HG03045 (cell line): ENCODE measurements at regions not wholly inside any gene's neighbourhood (a gene's known extent, or its start where the extent isn't known, plus 50 kb on each side); places are given as distances from the start of the nearest gene placed in this dataset.
"Not testable (repeated sequence)": the region's sequence is repeated elsewhere in the genome, so short reads cannot be mapped to it uniquely, and the experiment has no call there.

Experiments
- ATAC-seq: cut with Tn5 transposase; IDR thresholded peaks from one replicate; pipeline ENCODE4 v1.9.1; 2021; ENCODE audit warnings: mild to moderate bottlenecking, moderate library complexity; ENCODE audit not compliant: unreplicated experiment

GRCh38 chr5:101091902-101092301 is 188.8 kb upstream of the ST8SIA4 start:
- ATAC-seq: no peak

DNA sequence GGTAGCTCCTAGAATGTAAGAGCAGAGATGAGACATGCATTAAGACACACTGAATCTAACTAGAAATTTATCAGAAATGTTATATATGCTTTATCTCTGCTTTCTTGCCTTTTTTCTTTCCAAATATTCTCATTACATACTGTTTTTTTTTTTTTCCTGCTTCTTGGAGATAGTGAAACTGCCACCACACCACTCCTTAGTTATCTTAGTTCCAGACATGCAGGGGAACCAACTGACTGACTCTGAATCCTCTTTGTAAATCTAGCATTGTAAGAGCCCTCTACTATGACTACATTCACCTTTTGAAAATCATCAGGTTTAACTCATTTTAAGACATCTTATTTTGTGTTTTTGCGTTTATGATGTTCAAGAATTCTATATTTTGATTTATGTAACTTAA is 181.3 kb upstream of the ST8SIA4 start:
- no peak for ATAC-seq

DNA sequence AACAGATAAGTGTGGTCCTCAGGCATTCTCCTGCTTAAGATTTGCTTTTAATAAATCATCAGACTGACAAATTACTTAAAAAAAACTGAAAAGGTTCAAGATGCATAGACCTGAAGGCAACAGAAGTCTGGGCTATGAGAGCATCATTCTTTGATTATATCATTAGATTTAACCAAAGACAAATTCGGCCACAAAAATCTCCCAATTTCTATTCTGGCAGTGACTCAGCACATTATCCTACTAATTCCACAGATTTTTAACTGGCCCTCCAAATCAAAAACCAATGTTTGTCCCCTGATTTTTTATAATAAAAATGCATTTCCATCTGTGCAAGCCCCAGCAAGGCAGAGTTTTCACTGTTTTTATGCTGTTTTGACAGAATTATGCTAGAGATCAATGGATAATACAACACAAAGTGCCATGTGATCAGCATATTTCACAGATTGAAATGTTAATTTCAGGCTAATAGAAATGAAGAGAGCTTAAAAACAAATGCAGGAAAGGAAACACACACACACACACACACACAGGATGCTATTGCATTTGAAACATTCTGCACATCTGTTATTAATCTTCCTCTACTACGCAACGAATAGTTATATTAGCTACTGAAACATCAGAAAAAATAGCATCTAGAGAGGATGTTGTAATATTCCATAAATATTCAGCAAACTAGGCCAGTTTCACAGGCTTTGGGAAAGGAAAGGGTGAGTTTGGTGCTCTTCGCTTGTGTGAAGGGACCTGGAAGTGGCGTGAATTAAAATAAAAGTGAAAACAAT is 177.6 kb upstream of the ST8SIA4 start:
- ATAC-seq: no peak

DNA sequence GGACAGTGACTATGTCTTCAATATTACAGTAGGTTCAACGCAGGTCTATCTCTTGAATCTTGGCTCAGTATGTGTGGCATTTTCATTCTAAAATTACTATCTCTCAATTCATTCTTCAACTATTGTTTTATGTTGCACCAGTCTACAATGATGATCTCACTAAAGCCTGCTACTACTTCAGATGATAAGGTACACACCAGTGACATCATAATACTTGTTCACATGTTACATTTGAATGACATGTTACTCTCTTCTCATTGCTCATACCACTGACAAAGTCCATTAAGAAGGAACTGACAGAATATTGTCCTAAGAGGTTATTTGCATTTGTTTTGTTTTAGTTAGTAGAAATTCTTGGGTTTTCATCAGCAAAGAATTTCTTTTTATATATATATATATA is 165.2 kb upstream of the ST8SIA4 start:
- ATAC-seq: no peak

DNA sequence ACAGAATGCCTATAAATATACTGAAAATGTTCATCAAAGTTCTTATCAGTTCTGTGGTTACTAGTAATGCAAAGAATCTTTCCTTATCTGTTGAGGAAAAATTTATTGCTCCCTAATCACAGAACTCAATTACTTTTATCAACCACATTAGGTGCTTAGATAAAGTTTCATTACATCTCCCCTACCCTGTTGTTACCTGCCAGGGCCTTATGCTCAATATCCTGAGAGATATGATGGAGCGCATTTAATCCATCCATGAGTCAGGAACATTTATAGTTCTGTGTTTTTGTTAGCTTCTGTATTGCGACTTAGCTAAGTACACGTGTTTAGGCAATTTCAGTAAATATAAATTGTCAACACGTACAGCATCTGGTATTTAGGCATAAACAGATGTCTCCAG is 164.3 kb upstream of the ST8SIA4 start:
- ATAC-seq: no peak

DNA sequence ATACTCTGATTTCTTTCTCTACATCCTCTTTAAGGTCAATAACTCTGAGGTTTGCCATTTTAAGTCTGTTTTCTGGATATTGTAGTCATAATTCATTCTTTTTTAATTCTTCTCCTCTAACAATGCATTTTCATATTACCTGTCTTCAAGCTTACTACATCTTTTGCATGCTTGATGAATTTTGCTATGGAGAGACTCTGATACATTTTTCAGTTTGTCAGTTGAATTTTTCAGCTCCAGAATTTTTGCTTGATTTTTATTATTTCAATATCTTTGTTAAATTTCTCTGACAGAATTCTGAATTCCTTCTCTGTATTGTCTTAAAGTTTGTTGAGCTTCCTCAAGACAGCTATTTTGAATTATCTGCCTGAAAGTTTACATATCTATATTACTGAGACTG is 159.8 kb upstream of the ST8SIA4 start:
- no peak for ATAC-seq

- no peak for ATAC-seq
Measured at GRCh38 chr5:101047181-101047580, 144.1 kb upstream of the ST8SIA4 start.

DNA sequence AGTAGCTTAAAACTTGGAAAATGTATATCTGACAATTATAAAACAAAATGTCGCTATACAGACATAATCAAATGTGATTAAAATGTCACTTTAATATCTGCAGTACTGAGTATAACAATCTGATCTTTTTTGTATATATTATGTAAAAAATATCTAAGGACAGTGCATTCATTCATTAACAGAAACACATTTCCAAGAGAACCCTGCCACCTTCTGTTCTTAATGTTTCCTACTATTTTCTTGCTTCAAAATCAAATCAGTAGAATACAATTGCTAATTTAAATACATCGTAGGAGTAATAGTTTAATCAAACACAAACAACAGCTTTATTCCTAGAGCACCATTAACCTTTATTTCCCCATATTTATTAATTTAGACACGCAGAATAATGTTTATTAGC is 142.6 kb upstream of the ST8SIA4 start:
- no peak for ATAC-seq

DNA sequence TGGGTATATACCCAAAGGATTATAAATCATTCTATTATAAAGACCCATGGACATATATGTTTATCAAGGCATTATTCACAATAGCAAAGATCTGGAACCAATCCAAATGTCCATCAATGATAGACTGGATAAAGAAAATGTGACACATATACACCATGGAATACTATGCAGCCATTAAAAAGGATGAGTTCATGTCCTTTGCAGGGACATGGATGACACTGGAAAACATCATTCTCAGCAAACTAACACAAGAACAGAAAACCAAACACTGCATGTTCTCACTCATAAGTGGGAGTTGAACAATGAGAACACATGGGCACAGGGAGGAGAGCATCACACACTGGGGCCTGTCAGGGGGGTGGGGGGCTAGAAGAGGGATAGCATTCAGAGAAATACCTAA is 136.9 kb upstream of the ST8SIA4 start:
- ATAC-seq: not testable (repeated sequence)

DNA sequence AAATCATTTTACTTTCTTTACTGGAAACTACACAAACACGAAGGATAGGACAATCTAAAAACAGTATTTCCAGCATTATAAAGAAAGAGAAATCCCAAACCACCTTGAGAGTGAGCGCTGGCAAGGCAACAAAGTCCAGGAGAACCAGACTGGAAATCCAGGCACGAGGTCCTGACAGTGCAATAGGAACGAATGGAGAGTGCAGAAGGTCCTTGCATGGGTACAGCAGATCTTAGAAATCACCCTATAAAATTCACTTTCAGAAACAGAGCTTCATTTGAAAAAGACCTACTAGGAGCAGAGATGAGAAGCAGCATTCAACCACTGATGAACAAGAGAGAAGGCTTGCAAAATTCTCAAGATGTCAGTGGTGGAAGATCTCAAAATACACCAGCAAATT is 133.7 kb upstream of the ST8SIA4 start:
- ATAC-seq: no peak

DNA sequence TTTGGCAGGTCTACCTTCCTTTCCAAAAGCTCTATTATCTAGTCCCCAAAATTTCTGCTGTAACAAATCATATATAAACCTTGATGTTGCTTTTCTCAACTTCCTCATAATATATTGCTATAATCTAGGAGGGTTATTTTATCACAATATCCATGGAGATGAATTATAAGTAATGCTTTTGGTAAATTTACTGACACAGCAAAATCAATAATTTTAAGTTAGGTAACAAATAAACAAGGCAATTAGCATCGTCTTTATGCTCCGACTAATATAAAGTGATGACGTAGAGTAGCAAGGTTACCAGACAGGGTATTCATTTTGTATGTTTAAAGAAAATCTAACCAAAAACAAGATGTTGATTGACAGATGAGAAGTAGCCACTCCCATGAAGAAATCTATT is 132.3 kb upstream of the ST8SIA4 start:
- no peak for ATAC-seq

- no peak for ATAC-seq
Measured at GRCh38 chr5:101024299-101024698, 121.2 kb upstream of the ST8SIA4 start.

DNA sequence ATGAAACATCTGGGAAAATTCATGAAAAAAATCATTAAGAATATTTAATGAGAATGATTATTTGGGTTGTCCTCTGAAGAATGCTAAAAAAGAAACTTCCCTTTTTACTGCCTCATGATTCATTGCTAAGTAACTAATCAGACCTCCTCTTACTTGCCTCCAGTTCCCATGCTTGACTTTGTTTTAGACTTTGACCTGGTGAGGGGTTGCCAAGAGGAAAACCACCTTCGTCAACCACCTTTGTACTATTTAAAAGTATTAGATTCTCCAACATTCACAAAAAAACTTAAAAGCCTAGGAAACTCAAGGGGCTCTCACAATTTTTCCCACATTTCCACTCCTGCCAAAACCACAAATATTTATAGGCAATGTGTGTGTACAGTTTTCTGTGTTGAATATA is 115.2 kb upstream of the ST8SIA4 start:
- ATAC-seq: no peak

DNA sequence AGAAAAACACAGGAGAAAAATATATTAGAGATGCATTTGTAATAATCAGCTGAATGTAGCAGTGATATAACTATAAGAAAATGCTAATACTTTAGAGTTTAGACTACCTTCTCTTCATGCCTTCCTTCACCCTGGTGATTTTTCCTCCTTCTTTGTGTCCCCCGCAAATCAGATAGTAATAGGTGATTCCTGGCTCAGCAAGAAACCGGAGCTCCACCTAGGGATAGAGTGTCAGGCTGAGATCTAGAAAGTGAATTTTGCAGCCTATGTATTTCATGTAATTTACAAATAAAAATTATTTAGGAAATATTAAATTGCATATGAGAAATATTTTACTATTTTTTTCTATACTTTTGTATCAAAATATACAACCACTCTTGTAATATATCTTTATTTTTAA is 109.8 kb upstream of the ST8SIA4 start:
- ATAC-seq: no peak

DNA sequence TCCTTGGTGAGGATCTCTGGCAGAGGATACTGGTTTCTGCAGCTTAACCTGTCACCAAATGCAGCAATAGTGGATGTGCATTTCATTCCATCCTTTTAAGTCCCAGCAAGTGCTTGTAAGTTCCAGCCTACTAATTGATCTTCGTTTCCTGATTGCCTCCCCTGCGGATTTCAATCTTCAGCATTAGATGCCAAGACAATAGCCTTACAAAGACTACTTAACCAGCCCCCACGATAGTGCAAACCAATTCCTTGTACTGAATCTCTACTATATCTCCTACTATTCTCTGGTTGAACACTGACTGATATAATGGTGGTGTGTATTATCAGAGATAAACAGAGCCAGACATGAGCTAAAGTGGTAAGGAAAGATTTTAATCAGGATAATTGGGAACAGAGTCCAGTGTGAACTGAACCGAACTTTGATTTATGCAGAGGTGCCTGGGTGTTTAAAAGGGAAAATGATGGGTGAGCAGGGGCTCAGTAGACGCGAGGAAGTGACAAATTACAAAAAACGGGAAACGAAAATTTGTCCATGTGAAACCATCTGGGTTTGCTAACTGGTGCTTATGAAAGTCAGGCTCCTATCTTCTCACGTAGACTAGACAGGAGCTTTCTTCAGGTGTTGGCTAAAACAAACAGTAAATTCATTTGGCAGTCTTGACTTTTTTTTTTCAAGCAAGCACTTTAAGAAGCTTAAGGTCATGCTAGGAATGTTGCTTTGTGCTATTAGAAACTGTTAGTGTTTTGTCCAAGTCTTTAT is 106.9 kb upstream of the ST8SIA4 start:
- ATAC-seq: peak; percentile 82

DNA sequence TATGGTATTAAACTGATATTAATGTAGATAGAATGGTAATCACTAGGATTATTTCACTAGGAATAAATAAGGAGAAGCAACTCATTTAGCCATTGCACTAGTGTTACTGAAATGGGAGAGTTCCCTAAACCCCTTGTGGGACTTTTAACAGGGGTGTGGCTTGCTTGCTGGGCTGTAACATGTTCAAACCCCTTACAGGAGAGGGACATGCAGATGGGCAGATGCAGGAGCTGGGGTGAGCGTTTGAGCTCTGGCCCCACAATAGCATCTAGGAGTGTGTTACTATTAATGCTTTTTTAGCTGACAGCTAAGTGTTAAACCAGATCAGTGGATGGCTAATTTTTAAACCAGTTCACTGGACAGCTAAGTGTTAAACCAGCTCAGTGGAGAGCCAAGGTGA is 89.3 kb upstream of the ST8SIA4 start:
- ATAC-seq: no peak

DNA sequence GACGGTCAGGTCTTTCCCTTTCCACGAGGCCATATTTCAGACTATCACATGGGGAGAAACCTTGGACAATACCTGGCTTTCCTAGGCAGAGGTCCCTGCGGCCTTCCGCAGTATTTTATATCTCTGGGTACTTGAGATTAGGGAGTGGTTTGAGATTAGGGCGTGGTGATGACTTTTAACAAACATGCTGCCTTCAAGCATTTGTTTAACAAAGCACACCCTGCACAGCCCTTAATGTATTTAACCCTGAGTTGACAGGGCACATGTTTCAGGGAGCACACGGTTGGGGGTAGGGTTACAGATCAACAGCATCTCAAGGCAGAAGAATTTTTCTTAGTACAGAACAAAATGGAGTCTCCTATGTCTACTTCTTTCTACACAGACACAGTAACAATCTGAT is 80.5 kb upstream of the ST8SIA4 start:
- not testable (repeated sequence) for ATAC-seq

DNA sequence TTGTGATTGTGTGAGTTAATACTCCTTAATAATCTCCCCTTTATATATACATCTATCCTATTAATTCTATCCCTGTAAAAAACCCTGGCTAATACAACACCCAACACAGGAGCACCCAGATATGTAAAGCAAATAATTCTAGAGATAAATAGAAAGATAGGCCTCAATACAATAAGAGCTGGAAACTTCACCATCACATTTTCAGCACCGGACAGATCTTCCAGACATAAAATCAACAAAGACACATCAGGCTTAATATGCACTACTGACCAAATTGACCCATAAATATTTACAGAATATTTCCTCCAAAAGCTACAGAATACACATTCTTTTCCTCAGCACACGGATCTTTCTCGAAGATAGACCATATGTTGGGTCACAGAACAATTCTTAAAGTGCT is 71.0 kb upstream of the ST8SIA4 start:
- no peak for ATAC-seq

DNA sequence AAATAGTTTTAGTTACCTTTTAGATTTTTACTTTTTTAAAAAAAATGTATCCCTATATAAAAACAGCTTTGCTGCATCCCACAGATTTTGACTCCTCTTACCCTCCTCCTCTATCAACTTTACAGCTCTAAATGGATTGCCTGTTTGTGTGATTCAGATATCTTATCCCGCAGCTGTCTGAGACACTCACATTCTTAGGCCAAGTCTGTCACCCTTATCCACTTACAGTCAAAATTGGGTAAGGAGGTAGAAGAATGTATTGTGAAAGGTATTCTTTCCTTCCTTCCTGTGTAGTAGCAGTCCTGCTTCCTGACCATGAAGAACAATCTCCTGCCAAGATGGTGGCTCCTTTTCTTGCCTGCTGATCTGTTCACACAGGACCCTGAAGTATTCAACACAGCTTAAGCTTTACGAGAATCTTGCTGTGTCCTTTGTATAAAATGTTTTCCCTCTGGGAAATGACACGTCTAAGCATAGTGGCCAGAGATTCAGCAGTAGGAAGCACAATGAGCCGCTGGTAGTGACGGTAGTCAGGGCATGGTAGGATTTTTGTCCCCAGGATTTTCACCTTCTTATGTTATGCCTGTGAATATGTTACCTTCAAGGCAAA is 67.7 kb upstream of the ST8SIA4 start:
- ATAC-seq: no peak

GRCh38 chr5:100965291-100965690 is 62.2 kb upstream of the ST8SIA4 start:
- ATAC-seq: no peak
